ENCODE measurements at regions not wholly inside any gene's neighbourhood (a gene's known extent, or its start where the extent isn't known, plus 50 kb on each side); places are given as distances from the start of the nearest gene placed in this dataset.

DNA sequence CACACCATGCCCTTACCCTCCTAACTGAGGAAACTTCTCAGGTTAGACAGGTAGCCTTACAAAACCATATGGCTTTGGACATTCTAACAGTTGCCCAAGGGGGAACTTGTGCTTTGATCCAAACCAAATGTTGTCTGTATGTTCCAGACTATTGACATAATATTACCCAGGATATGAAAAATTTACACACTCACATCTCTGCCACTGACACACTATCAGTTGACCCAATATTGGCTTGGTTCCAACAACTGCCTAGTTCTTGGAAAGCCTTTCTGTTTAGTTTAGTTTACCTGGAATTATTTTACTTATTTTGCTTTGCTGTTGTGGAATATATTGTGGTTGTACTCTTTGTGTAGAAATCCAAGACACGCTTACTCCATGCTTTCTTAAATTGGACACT is 178.4 kb downstream of the RNF152 start:
- TF ChIP-seq, protein P1, sequence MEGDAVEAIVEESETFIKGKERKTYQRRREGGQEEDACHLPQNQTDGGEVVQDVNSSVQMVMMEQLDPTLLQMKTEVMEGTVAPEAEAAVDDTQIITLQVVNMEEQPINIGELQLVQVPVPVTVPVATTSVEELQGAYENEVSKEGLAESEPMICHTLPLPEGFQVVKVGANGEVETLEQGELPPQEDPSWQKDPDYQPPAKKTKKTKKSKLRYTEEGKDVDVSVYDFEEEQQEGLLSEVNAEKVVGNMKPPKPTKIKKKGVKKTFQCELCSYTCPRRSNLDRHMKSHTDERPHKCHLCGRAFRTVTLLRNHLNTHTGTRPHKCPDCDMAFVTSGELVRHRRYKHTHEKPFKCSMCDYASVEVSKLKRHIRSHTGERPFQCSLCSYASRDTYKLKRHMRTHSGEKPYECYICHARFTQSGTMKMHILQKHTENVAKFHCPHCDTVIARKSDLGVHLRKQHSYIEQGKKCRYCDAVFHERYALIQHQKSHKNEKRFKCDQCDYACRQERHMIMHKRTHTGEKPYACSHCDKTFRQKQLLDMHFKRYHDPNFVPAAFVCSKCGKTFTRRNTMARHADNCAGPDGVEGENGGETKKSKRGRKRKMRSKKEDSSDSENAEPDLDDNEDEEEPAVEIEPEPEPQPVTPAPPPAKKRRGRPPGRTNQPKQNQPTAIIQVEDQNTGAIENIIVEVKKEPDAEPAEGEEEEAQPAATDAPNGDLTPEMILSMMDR (conservative IDR thresholded peaks at IDR 0.05) = no peak
- TF ChIP-seq ZFX (IDR thresholded peaks at IDR 0.05) = no peak

Measured in C4-2B (cell line).